MCF 10A (cell line): ENCODE measurements at regions not wholly inside any gene's neighbourhood (a gene's known extent, or its start where the extent isn't known, plus 50 kb on each side); places are given as distances from the start of the nearest gene placed in this dataset.

Experiments used
- BruUV-seq: library from RNA; stranded (reverse); fragments of 400-500 nt; replicated peaks from 2 replicates; lab custom pipeline; 2021; lab: Mats Ljungman, UMichigan
- CTCF ChIA-PET: fragments of 300-600 bp; sonication (Branson Sonifier 250); formaldehyde crosslinking; extraction: SDS; loops from one replicate; lab custom pipeline; 2021; ENCODE audit warnings: antibody characterized with exemption, inconsistent platforms; lab: Yijun Ruan, JAX
- POLR2A ChIA-PET: fragments of 300-600, 350-650 bp; sonication (Branson Sonifier 250); formaldehyde crosslinking; extraction: SDS; loops from one replicate; lab custom pipeline; 2020; ENCODE audit warnings: antibody characterized with exemption, inconsistent platforms; lab: Yijun Ruan, JAX
- DNase-seq: peaks from one replicate; pipeline ENCODE4 v3.0.0-alpha.2; 2018; ENCODE audit not compliant: unreplicated experiment
- H3K27ac Mint-ChIP-seq: one replicate; pipeline ENCODE4 v1.8.0; 2022; ENCODE audit warnings: mild to moderate bottlenecking, low read depth, mixed read lengths; ENCODE audit not compliant: unreplicated experiment
- H3K27me3 Mint-ChIP-seq: one replicate; pipeline ENCODE4 v1.8.0; 2022; ENCODE audit warnings: mixed read lengths; ENCODE audit not compliant: insufficient read depth, unreplicated experiment
- H3K36me3 Mint-ChIP-seq: one replicate; pipeline ENCODE4 v1.8.0; 2022; ENCODE audit warnings: mild to moderate bottlenecking, moderate library complexity, mixed read lengths; ENCODE audit not compliant: insufficient read depth, unreplicated experiment
- H3K4me1 Mint-ChIP-seq: one replicate; pipeline ENCODE4 v1.8.0; 2022; ENCODE audit warnings: mixed read lengths; ENCODE audit not compliant: insufficient read depth, unreplicated experiment
- H3K4me3 Mint-ChIP-seq: one replicate; pipeline ENCODE4 v1.8.0; 2022; ENCODE audit warnings: mild to moderate bottlenecking, moderate library complexity, mixed read lengths; ENCODE audit not compliant: unreplicated experiment
- H3K9me3 Mint-ChIP-seq: one replicate; pipeline ENCODE4 v1.8.0; 2022; ENCODE audit warnings: mixed read lengths; ENCODE audit not compliant: unreplicated experiment
- CTCF ChIP-seq: fragments of 200-600 bp; IDR thresholded peaks from one replicate; pipeline ENCODE4 v1.8.0; 2022; ENCODE audit warnings: antibody characterized with exemption, mild to moderate bottlenecking; ENCODE audit not compliant: unreplicated experiment
- intact Hi-C: fragments of 100-400 bp; cut with micrococcal nuclease; formaldehyde crosslinking; loops from 2 replicates; pipeline ENCODE4 v1.14.1; 2022

- POLR2A ChIA-PET = no interaction called here
Measured at GRCh38 chr10:84059526-84059925, 79.8 kb upstream of the GHITM start.

GRCh38 chr10:84063440-84063839 is 75.9 kb upstream of the GHITM start:
- Mint-ChIP-seq H3K4me3 (no peak overlapping the region), H3K36me3 (no peaks in the 10 kb centered on the region), H3K9me3 (peaks cover 8% of the 10 kb centered on the region), H3K4me1 (no peaks in the 10 kb centered on the region), H3K27ac (no peak overlapping the region), H3K27me3 (no peaks in the 10 kb centered on the region)
- POLR2A ChIA-PET = no interaction called here
- CTCF ChIA-PET = no interaction called here
- BruUV-seq = no TSS peak
- DNase-seq = no peak
- no peak for TF ChIP-seq CTCF
- intact Hi-C loops = no loop called here

More at GRCh38 chr10:84059526-84059925, 79.8 kb upstream of the GHITM start:
- Mint-ChIP-seq H3K4me1 (no peaks in the 10 kb centered on the region), H3K27me3 (no peaks in the 10 kb centered on the region), H3K9me3 (peaks cover under 1% of the 10 kb centered on the region), H3K27ac (no peak overlapping the region), H3K4me3 (no peak overlapping the region), H3K36me3 (no peaks in the 10 kb centered on the region)
- no peak for TF ChIP-seq CTCF
- DNase-seq = peak; percentile 13
- CTCF ChIA-PET = interaction anchor here (0.7 to 1.2 kb wide), 4 partner anchors 13 to 1490 kb away, joined by 3 to 4 read pairs (median 3); no protein-coding TSS in a partner anchor
- intact Hi-C loops = loop anchor here (10.0 kb wide), 1 partner anchor 145 kb away; no protein-coding TSS in a partner anchor
- no TSS peak for BruUV-seq

GRCh38 chr10:84065804-84066601 is 73.3 kb upstream of the GHITM start:
- CTCF ChIA-PET = no interaction called here
- TF ChIP-seq CTCF = no peak
- BruUV-seq = no TSS peak
- no peak overlapping the region for H3K27ac Mint-ChIP-seq
- no peaks in the 10 kb centered on the region for H3K27me3 Mint-ChIP-seq
- no peak overlapping the region for H3K4me3 Mint-ChIP-seq
- peaks cover 8% of the 10 kb centered on the region for H3K9me3 Mint-ChIP-seq
- POLR2A ChIA-PET = interaction anchor here (0.5 kb wide), 1 partner anchor 14 kb away, joined by 4 read pairs; no protein-coding TSS in a partner anchor
- DNase-seq = no peak
- no peaks in the 10 kb centered on the region for H3K36me3 Mint-ChIP-seq
- H3K4me1 Mint-ChIP-seq = no peaks in the 10 kb centered on the region
- intact Hi-C loops = no loop called here

GRCh38 chr10:84074521-84074920 is 64.8 kb upstream of the GHITM start:
- ChIA-PET CTCF (no interaction called here), POLR2A (no interaction called here)
- no peak for DNase-seq
- H3K9me3 Mint-ChIP-seq = no peaks in the 10 kb centered on the region
- intact Hi-C loops = no loop called here
- H3K27me3 Mint-ChIP-seq = no peaks in the 10 kb centered on the region
- no peaks in the 10 kb centered on the region for H3K36me3 Mint-ChIP-seq
- no peak overlapping the region for H3K4me3 Mint-ChIP-seq
- H3K4me1 Mint-ChIP-seq = peaks cover 16% of the 10 kb centered on the region
- no peak overlapping the region for H3K27ac Mint-ChIP-seq
- no TSS peak for BruUV-seq
- TF ChIP-seq CTCF = no peak
